ENCODE measurements at regions not wholly inside any gene's neighbourhood (a gene's known extent, or its start where the extent isn't known, plus 50 kb on each side); places are given as distances from the start of the nearest gene placed in this dataset.

GRCh38 chr11:79547256-79547655 lies 106.4 kb upstream of the TENM4 start:
- no peak overlapping the region for H3K9ac ChIP-seq (ENCODE audit: low read length)
- no peaks in the 10 kb centered on the region for H3K36me3 ChIP-seq (ENCODE audit: low read depth, low read length)
- BruUV-seq (replicated peaks) = no TSS peak
- intact Hi-C loops (cut with micrococcal nuclease) = no loop called here
- POLR2A ChIA-PET (ENCODE audit: unreplicated experiment) = no interaction called here
- DNase-seq = no peak
- no peaks in the 10 kb centered on the region for H3K79me2 ChIP-seq (ENCODE audit: low read length)
- peaks cover 22% of the 10 kb centered on the region for H3K27me3 ChIP-seq (ENCODE audit: low read length)
- H2AFZ ChIP-seq (ENCODE audit: low read length) = no peak overlapping the region
- H3K27ac ChIP-seq (ENCODE audit: low read length) = no peak overlapping the region
- H4K20me1 ChIP-seq (ENCODE audit: low read length) = no peaks in the 10 kb centered on the region
- H3K4me2 ChIP-seq (ENCODE audit: low read length) = no peak overlapping the region
- no peaks in the 10 kb centered on the region for H3K4me1 ChIP-seq (ENCODE audit: insufficient read depth, low read length)
- 0 out of 2 replicates have a peak, but pooled peaks cover 8% of the 10 kb centered on the region for H3K9me3 ChIP-seq (ENCODE audit: low read length)
- no peaks in the 10 kb centered on the region for H3F3A ChIP-seq (ENCODE audit: low read length, unreplicated experiment)
- TF ChIP-seq EZH2phosphoT487 (IDR thresholded peaks at IDR 0.05; ENCODE audit: borderline replicate concordance, low read length) = no peak
- no peak for TF ChIP-seq EZH2 (IDR thresholded peaks at IDR 0.05; ENCODE audit: low read length, unreplicated experiment)
- no peaks in the 10 kb centered on the region for H3K9me2 ChIP-seq (replicated peaks; ENCODE audit: low read length)
- ATAC-seq = no peak
- no peak overlapping the region for H3K4me3 ChIP-seq (ENCODE audit: low read length)
- CTCF ChIA-PET = no interaction called here

- ATAC-seq (no peak), DNase-seq (no peak)
- no TSS peak for BruUV-seq (replicated peaks)
- ChIA-PET CTCF (no interaction called here), POLR2A (ENCODE audit: unreplicated experiment) (no interaction called here)
- Histone ChIP-seq H3K9me2 (replicated peaks; ENCODE audit: low read length) (no peaks in the 10 kb centered on the region), H3K27me3 (ENCODE audit: low read length) (peaks cover 22% of the 10 kb centered on the region), H2AFZ (ENCODE audit: low read length) (no peak overlapping the region), H3K9ac (ENCODE audit: low read length) (no peak overlapping the region), H3K36me3 (ENCODE audit: low read depth, low read length) (no peaks in the 10 kb centered on the region), H3K79me2 (ENCODE audit: low read length) (no peaks in the 10 kb centered on the region), H3K4me2 (ENCODE audit: low read length) (no peak overlapping the region), H3K4me3 (ENCODE audit: low read length) (no peak overlapping the region), H3K4me1 (ENCODE audit: insufficient read depth, low read length) (no peaks in the 10 kb centered on the region), H3K27ac (ENCODE audit: low read length) (no peak overlapping the region), H3K9me3 (ENCODE audit: low read length) (0 out of 2 replicates have a peak, but pooled peaks cover 3% of the 10 kb centered on the region), H3F3A (ENCODE audit: low read length, unreplicated experiment) (no peaks in the 10 kb centered on the region), H4K20me1 (ENCODE audit: low read length) (no peaks in the 10 kb centered on the region)
- TF ChIP-seq CTCF (conservative IDR thresholded peaks at IDR 0.05; ENCODE audit: low read depth, low read length) (no peak), EZH2phosphoT487 (IDR thresholded peaks at IDR 0.05; ENCODE audit: borderline replicate concordance, low read length) (no peak), EZH2 (IDR thresholded peaks at IDR 0.05; ENCODE audit: low read length, unreplicated experiment) (no peak)
- intact Hi-C loops (cut with micrococcal nuclease) = no loop called here
Measured at GRCh38 chr11:79546351-79546750, 105.5 kb upstream of the TENM4 start.

GRCh38 chr11:79544361-79544760 lies 103.5 kb upstream of the TENM4 start:
- Histone ChIP-seq H3K4me2 (ENCODE audit: low read length) (no peak overlapping the region), H3K79me2 (ENCODE audit: low read length) (no peaks in the 10 kb centered on the region), H3K27ac (ENCODE audit: low read length) (no peak overlapping the region)

More at GRCh38 chr11:79544361-79544760, 103.5 kb upstream of the TENM4 start:
- no peak overlapping the region for H2AFZ ChIP-seq (ENCODE audit: low read length)
- no peak overlapping the region for H3K4me3 ChIP-seq (ENCODE audit: low read length)
- CTCF ChIA-PET = no interaction called here
- no peak for TF ChIP-seq EZH2 (IDR thresholded peaks at IDR 0.05; ENCODE audit: low read length, unreplicated experiment)
- TF ChIP-seq CTCF (conservative IDR thresholded peaks at IDR 0.05; ENCODE audit: low read depth, low read length) = no peak
- no peak for TF ChIP-seq EZH2phosphoT487 (IDR thresholded peaks at IDR 0.05; ENCODE audit: borderline replicate concordance, low read length)
- no peaks in the 10 kb centered on the region for H3K9me2 ChIP-seq (replicated peaks; ENCODE audit: low read length)
- DNase-seq = no peak
- ATAC-seq = no peak
- POLR2A ChIA-PET (ENCODE audit: unreplicated experiment) = no interaction called here
- intact Hi-C loops (cut with micrococcal nuclease) = no loop called here
- H4K20me1 ChIP-seq (ENCODE audit: low read length) = no peaks in the 10 kb centered on the region
- no peak overlapping the region for H3K9ac ChIP-seq (ENCODE audit: low read length)
- H3K27me3 ChIP-seq (ENCODE audit: low read length) = peaks cover 22% of the 10 kb centered on the region
- BruUV-seq (replicated peaks) = no TSS peak
- no peaks in the 10 kb centered on the region for H3K9me3 ChIP-seq (ENCODE audit: low read length)
- H3K4me1 ChIP-seq (ENCODE audit: insufficient read depth, low read length) = no peaks in the 10 kb centered on the region
- no peaks in the 10 kb centered on the region for H3F3A ChIP-seq (ENCODE audit: low read length, unreplicated experiment)
- H3K36me3 ChIP-seq (ENCODE audit: low read depth, low read length) = no peaks in the 10 kb centered on the region

All from PC-3 (cell line).